ENCODE measurements at regions not wholly inside any gene's neighbourhood (a gene's known extent, or its start where the extent isn't known, plus 50 kb on each side); places are given as distances from the start of the nearest gene placed in this dataset.

GRCh38 chr11:36791957-36792356, 193.9 kb upstream of the RAG2 start:
- ChIA-PET POLR2A (no interaction called here), CTCF (interaction anchor here (1.1 kb wide), 1 partner anchor 177 kb away, joined by 3 read pairs; no protein-coding TSS in a partner anchor)
- no peak overlapping the region for H3K4me3 ChIP-seq (ENCODE audit: low read depth, low read length)
- no peak for TF ChIP-seq CTCF (IDR thresholded peaks at IDR 0.05; ENCODE audit: insufficient read depth, low read depth, low read length)
- H3K36me3 ChIP-seq (ENCODE audit: control insufficient read depth, insufficient read depth, low read length), result no peaks in the 10 kb centered on the region
- peaks cover 2% of the 10 kb centered on the region; the same call in 1 of the 2 replicates for H3K27me3 ChIP-seq (ENCODE audit: control insufficient read depth, insufficient read depth, low read length)
- DNase-seq (ENCODE audit: low read depth), result no peak

GRCh38 chr11:36790526-36790925, 192.5 kb upstream of the RAG2 start:
- POLR2A ChIA-PET, result no interaction called here
- H3K36me3 ChIP-seq (ENCODE audit: control insufficient read depth, insufficient read depth, low read length), result no peaks in the 10 kb centered on the region
- peaks cover 2% of the 10 kb centered on the region; the same call in 1 of the 2 replicates for H3K27me3 ChIP-seq (ENCODE audit: control insufficient read depth, insufficient read depth, low read length)
- no peak for TF ChIP-seq CTCF (IDR thresholded peaks at IDR 0.05; ENCODE audit: insufficient read depth, low read depth, low read length)
- no peak overlapping the region for H3K4me3 ChIP-seq (ENCODE audit: low read depth, low read length)
- DNase-seq (ENCODE audit: low read depth), result no peak
- CTCF ChIA-PET, result interaction anchor here (1.1 to 1.2 kb wide), 2 partner anchors 17 to 178 kb away, joined by 3 read pairs; no protein-coding TSS in a partner anchor

- ChIA-PET POLR2A (no interaction called here), CTCF (no interaction called here)
- H3K27me3 ChIP-seq (ENCODE audit: control insufficient read depth, insufficient read depth, low read length), result no peaks in the 10 kb centered on the region
- no peak for TF ChIP-seq CTCF (IDR thresholded peaks at IDR 0.05; ENCODE audit: insufficient read depth, low read depth, low read length)
- H3K4me3 ChIP-seq (ENCODE audit: low read depth, low read length), result no peak overlapping the region
- no peaks in the 10 kb centered on the region for H3K36me3 ChIP-seq (ENCODE audit: control insufficient read depth, insufficient read depth, low read length)
- no peak for DNase-seq (ENCODE audit: low read depth)
Observed at GRCh38 chr11:36783808-36784207, 185.8 kb upstream of the RAG2 start.

GRCh38 chr11:36779791-36780190, 181.8 kb upstream of the RAG2 start:
- ChIA-PET POLR2A (no interaction called here), CTCF (interaction anchor here (2.7 kb wide), 1 partner anchor 33 kb away, joined by 9 read pairs; no protein-coding TSS in a partner anchor)
- TF ChIP-seq CTCF (IDR thresholded peaks at IDR 0.05; ENCODE audit: insufficient read depth, low read depth, low read length), result no peak
- no peaks in the 10 kb centered on the region for H3K36me3 ChIP-seq (ENCODE audit: control insufficient read depth, insufficient read depth, low read length)
- no peak for DNase-seq (ENCODE audit: low read depth)
- H3K4me3 ChIP-seq (ENCODE audit: low read depth, low read length), result no peak overlapping the region
- H3K27me3 ChIP-seq (ENCODE audit: control insufficient read depth, insufficient read depth, low read length), result no peaks in the 10 kb centered on the region

GRCh38 chr11:36777311-36777710, 179.3 kb upstream of the RAG2 start:
- DNase-seq (ENCODE audit: low read depth), result no peak
- Histone ChIP-seq H3K36me3 (ENCODE audit: control insufficient read depth, insufficient read depth, low read length) (no peaks in the 10 kb centered on the region), H3K4me3 (ENCODE audit: low read depth, low read length) (no peak overlapping the region), H3K27me3 (ENCODE audit: control insufficient read depth, insufficient read depth, low read length) (no peaks in the 10 kb centered on the region)
- TF ChIP-seq CTCF (IDR thresholded peaks at IDR 0.05; ENCODE audit: insufficient read depth, low read depth, low read length), result no peak
- CTCF ChIA-PET, result no interaction called here
- POLR2A ChIA-PET, result no interaction called here
